Natural killer cell (primary cell): ENCODE measurements at regions not wholly inside any gene's neighbourhood (a gene's known extent, or its start where the extent isn't known, plus 50 kb on each side); places are given as distances from the start of the nearest gene placed in this dataset.

ENCODE experiments used
- ATAC-seq, 3 donors: fragments of 150-1000 bp in 2 of 3; fragments of 200-7000 bp in 1 of 3; cut with Tn5 transposase; 1 replicate in 1 of 3; 2 replicates in 2 of 3; pipeline ENCODE4 v1.10.0; 2021; ENCODE audit warnings: mild to moderate bottlenecking in 2 of 3, moderate library complexity in 2 of 3
- DNase-seq, 2 donors: peaks; one replicate each; pipeline versions ENCODE4 v3.0.0 to v3.0.0-alpha.2; 2013 to 2021; ENCODE audit warnings: mixed read lengths in 1 of 2
- H3K27ac ChIP-seq: one replicate; pipeline ENCODE4 v1.5.1; 2013; ENCODE audit warnings: mild to moderate bottlenecking, low read length
- H3K27me3 ChIP-seq: one replicate; pipeline ENCODE4 v1.6.1; 2013; ENCODE audit warnings: low read length; ENCODE audit not compliant: control insufficient read depth, insufficient read depth
- H3K36me3 ChIP-seq: one replicate; pipeline ENCODE4 v1.6.1; 2013; ENCODE audit warnings: low read length; ENCODE audit not compliant: control insufficient read depth, insufficient read depth
- H3K4me1 ChIP-seq: one replicate; pipeline ENCODE4 v1.6.1; 2013; ENCODE audit warnings: low read length; ENCODE audit not compliant: control insufficient read depth, insufficient read depth
- H3K4me3 ChIP-seq: one replicate; pipeline ENCODE4 v1.5.1; 2013; ENCODE audit warnings: low read length
- H3K9me3 ChIP-seq: one replicate; pipeline ENCODE4 v1.6.1; 2013; ENCODE audit warnings: low read length; ENCODE audit not compliant: control insufficient read depth, insufficient read depth
- H3K27ac Mint-ChIP-seq, 2 donors: one replicate each; pipeline ENCODE4 v1.8.0; 2022; ENCODE audit warnings: mild to moderate bottlenecking in 2 of 2, mixed read lengths in 2 of 2, moderate library complexity in 1 of 2
- H3K27me3 Mint-ChIP-seq, 2 donors: one replicate each; pipeline ENCODE4 v1.8.0; 2022; ENCODE audit warnings: low read depth in 2 of 2, mixed read lengths in 2 of 2
- H3K36me3 Mint-ChIP-seq: one replicate; pipeline ENCODE4 v1.8.0; 2022; ENCODE audit warnings: mixed read lengths
- H3K4me1 Mint-ChIP-seq, 2 donors: one replicate each; pipeline ENCODE4 v1.8.0; 2022; ENCODE audit warnings: mixed read lengths in 2 of 2
- H3K4me3 Mint-ChIP-seq: one replicate; pipeline ENCODE4 v1.8.0; 2022; ENCODE audit warnings: mild to moderate bottlenecking, moderate library complexity, mixed read lengths
- H3K9me3 Mint-ChIP-seq, 2 donors: one replicate each; pipeline ENCODE4 v1.8.0; 2022; ENCODE audit warnings: mixed read lengths in 2 of 2
- CTCF ChIP-seq: fragments of 200-600 bp; IDR thresholded peaks from one replicate; pipeline ENCODE4 v1.8.0; 2022; ENCODE audit warnings: antibody characterized with exemption
- WGBS: methylation state at CpG from one replicate; pipeline ENCODE4 v1.1.7; 2013; ENCODE audit warnings: missing lambda C conversion rate; ENCODE audit not compliant: insufficient coverage; 5-methylcytosine and 5-hydroxymethylcytosine counted together
- intact Hi-C: fragments of 100-400 bp; cut with micrococcal nuclease; formaldehyde crosslinking; loops from one replicate; pipeline ENCODE4 v1.14.2; 2022

GRCh38 chr20:4066551-4066950 lies 51.2 kb upstream of the RNF24 start:
- H3K27me3 Mint-ChIP-seq = no peaks in the 10 kb centered on the region
- H3K9me3 ChIP-seq = no peaks in the 10 kb centered on the region
- no peaks in the 10 kb centered on the region for H3K36me3 Mint-ChIP-seq
- no peak for DNase-seq
- H3K4me1 ChIP-seq = peaks cover 8% of the 10 kb centered on the region
- H3K27ac ChIP-seq = no peak overlapping the region
- no peaks in the 10 kb centered on the region for H3K36me3 ChIP-seq
- no peak for TF ChIP-seq CTCF
- H3K9me3 Mint-ChIP-seq = no peaks in the 10 kb centered on the region
- intact Hi-C loops = no loop called here
- ATAC-seq = no peak
- peaks cover 5 to 7% of the 10 kb centered on the region in 2 donors for H3K4me1 Mint-ChIP-seq
- H3K4me3 Mint-ChIP-seq = no peak overlapping the region
- WGBS = 87% methylated on average over 5 of the region's 5 CpGs
- no peaks in the 10 kb centered on the region for H3K27me3 ChIP-seq
- H3K4me3 ChIP-seq = no peak overlapping the region
- no peak overlapping the region for H3K27ac Mint-ChIP-seq

GRCh38 chr20:4065391-4065844 lies 50.1 kb upstream of the RNF24 start:
- Mint-ChIP-seq H3K27me3 (no peaks in the 10 kb centered on the region), H3K9me3 (no peaks in the 10 kb centered on the region), H3K36me3 (no peaks in the 10 kb centered on the region), H3K27ac (no peak overlapping the region), H3K4me3 (no peak overlapping the region), H3K4me1 (peaks cover 5 to 7% of the 10 kb centered on the region in 2 donors)
- no peak for TF ChIP-seq CTCF
- ATAC-seq = no peak
- no peak for DNase-seq
- Histone ChIP-seq H3K36me3 (no peaks in the 10 kb centered on the region), H3K27ac (no peak overlapping the region), H3K4me1 (peaks cover 15% of the 10 kb centered on the region), H3K4me3 (no peak overlapping the region), H3K27me3 (no peaks in the 10 kb centered on the region), H3K9me3 (no peaks in the 10 kb centered on the region)
- intact Hi-C loops = no loop called here
- WGBS = 5% methylated on average over 1 of the region's 2 CpGs
